ENCODE measurements at regions not wholly inside any gene's neighbourhood (a gene's known extent, or its start where the extent isn't known, plus 50 kb on each side); places are given as distances from the start of the nearest gene placed in this dataset.

- Histone ChIP-seq H2BK5ac (ENCODE audit: low read depth, low read length, poor library complexity, severe bottlenecking) (no peak overlapping the region), H4K91ac (ENCODE audit: low read length) (no peak overlapping the region), H3K79me1 (replicated peaks; ENCODE audit: low read length, poor library complexity, severe bottlenecking) (no peaks in the 10 kb centered on the region), H2BK120ac (ENCODE audit: low read depth, low read length) (no peak overlapping the region), H3K14ac (ENCODE audit: low read length in 2 of 2) (no peak overlapping the region), H3K18ac (ENCODE audit: low read depth in 1 of 2, low read length in 2 of 2) (no peak overlapping the region), H3K27me3 (ENCODE audit: control insufficient read depth in 1 of 2, insufficient read depth in 1 of 2, low read length in 2 of 2) (no peaks in the 10 kb centered on the region), H2AK5ac (ENCODE audit: low read length, severe bottlenecking) (no peak overlapping the region), H3K4me2 (ENCODE audit: low read length, poor library complexity, severe bottlenecking) (no peak overlapping the region), H3K23ac (ENCODE audit: low read length in 2 of 2) (no peak overlapping the region), H2BK12ac (ENCODE audit: low read length in 2 of 2) (no peak overlapping the region), H2BK15ac (ENCODE audit: low read depth, poor library complexity, severe bottlenecking) (no peak overlapping the region), H3K9me3 (ENCODE audit: control insufficient read depth, low read length) (no peaks in the 10 kb centered on the region), H3K9ac (ENCODE audit: low read length) (no peak overlapping the region), H3K4me3 (ENCODE audit: insufficient read depth in 1 of 2, low read depth in 1 of 2, low read length in 2 of 2) (no peak overlapping the region), H3K27ac (ENCODE audit: low read length, poor library complexity, severe bottlenecking) (no peak overlapping the region), H4K8ac (ENCODE audit: low read length) (no peak overlapping the region), H3K36me3 (ENCODE audit: control insufficient read depth in 1 of 2, insufficient read depth in 2 of 2, low read depth in 1 of 2, low read length in 2 of 2) (no peaks in the 10 kb centered on the region), H3K4me1 (ENCODE audit: control insufficient read depth, insufficient read depth, low read depth, low read length) (no peaks in the 10 kb centered on the region), H3K4ac (ENCODE audit: low read depth in 1 of 2, low read length in 2 of 2) (no peak overlapping the region), H2AFZ (ENCODE audit: low read depth, low read length) (no peak overlapping the region)
- WGBS, result 77% methylated on average over 1 of the region's 1 CpG
- no peak for DNase-seq
These were observed 191.1 kb upstream of the KIRREL3 start for GRCh38 chr11:127191689-127192088.

- H2BK12ac ChIP-seq (ENCODE audit: low read length in 2 of 2), result no peak overlapping the region
- H3K36me3 ChIP-seq (ENCODE audit: control insufficient read depth in 1 of 2, insufficient read depth in 2 of 2, low read depth in 1 of 2, low read length in 2 of 2), result no peaks in the 10 kb centered on the region
- no peak overlapping the region for H3K14ac ChIP-seq (ENCODE audit: low read length in 2 of 2)
- no peak overlapping the region for H3K23ac ChIP-seq (ENCODE audit: low read length in 2 of 2)
- no peak overlapping the region for H2BK15ac ChIP-seq (ENCODE audit: low read depth, poor library complexity, severe bottlenecking)
- H3K18ac ChIP-seq (ENCODE audit: low read depth in 1 of 2, low read length in 2 of 2), result no peak overlapping the region
- no peak overlapping the region for H4K91ac ChIP-seq (ENCODE audit: low read length)
- no peak overlapping the region for H2BK5ac ChIP-seq (ENCODE audit: low read depth, low read length, poor library complexity, severe bottlenecking)
- H3K4me3 ChIP-seq (ENCODE audit: insufficient read depth in 1 of 2, low read depth in 1 of 2, low read length in 2 of 2), result no peak overlapping the region
- no peak overlapping the region for H3K27ac ChIP-seq (ENCODE audit: low read length, poor library complexity, severe bottlenecking)
- H3K4me1 ChIP-seq (ENCODE audit: control insufficient read depth, insufficient read depth, low read depth, low read length), result no peaks in the 10 kb centered on the region
- H3K79me1 ChIP-seq (replicated peaks; ENCODE audit: low read length, poor library complexity, severe bottlenecking), result no peaks in the 10 kb centered on the region
- no peak overlapping the region for H2BK120ac ChIP-seq (ENCODE audit: low read depth, low read length)
- DNase-seq, result no peak
- H3K4me2 ChIP-seq (ENCODE audit: low read length, poor library complexity, severe bottlenecking), result no peak overlapping the region
- H3K9me3 ChIP-seq (ENCODE audit: control insufficient read depth, low read length), result no peaks in the 10 kb centered on the region
- no peaks in the 10 kb centered on the region for H3K27me3 ChIP-seq (ENCODE audit: control insufficient read depth in 1 of 2, insufficient read depth in 1 of 2, low read length in 2 of 2)
- no peak overlapping the region for H3K4ac ChIP-seq (ENCODE audit: low read depth in 1 of 2, low read length in 2 of 2)
- no peak overlapping the region for H3K9ac ChIP-seq (ENCODE audit: low read length)
- H2AK5ac ChIP-seq (ENCODE audit: low read length, severe bottlenecking), result no peak overlapping the region
- WGBS, result 33% methylated on average over 2 of the region's 3 CpGs
- no peak overlapping the region for H4K8ac ChIP-seq (ENCODE audit: low read length)
- H2AFZ ChIP-seq (ENCODE audit: low read depth, low read length), result no peak overlapping the region
These were observed 190.7 kb upstream of the KIRREL3 start for GRCh38 chr11:127191261-127191660.

GRCh38 chr11:127182586-127183203 lies 182.1 kb upstream of the KIRREL3 start:
- H2BK120ac ChIP-seq (ENCODE audit: low read depth, low read length), result no peak overlapping the region
- H3K23ac ChIP-seq (ENCODE audit: low read length in 2 of 2), result no peak overlapping the region
- no peak overlapping the region for H3K4me2 ChIP-seq (ENCODE audit: low read length, poor library complexity, severe bottlenecking)
- no peaks in the 10 kb centered on the region for H3K36me3 ChIP-seq (ENCODE audit: control insufficient read depth in 1 of 2, insufficient read depth in 2 of 2, low read depth in 1 of 2, low read length in 2 of 2)
- H3K14ac ChIP-seq (ENCODE audit: low read length in 2 of 2), result no peak overlapping the region
- no peaks in the 10 kb centered on the region for H3K27me3 ChIP-seq (ENCODE audit: control insufficient read depth in 1 of 2, insufficient read depth in 1 of 2, low read length in 2 of 2)
- DNase-seq, result no peak
- H2AFZ ChIP-seq (ENCODE audit: low read depth, low read length), result no peak overlapping the region
- no peaks in the 10 kb centered on the region for H3K9me3 ChIP-seq (ENCODE audit: control insufficient read depth, low read length)
- no peak overlapping the region for H4K91ac ChIP-seq (ENCODE audit: low read length)
- no peak overlapping the region for H3K4ac ChIP-seq (ENCODE audit: low read depth in 1 of 2, low read length in 2 of 2)
- no peak overlapping the region for H3K9ac ChIP-seq (ENCODE audit: low read length)
- WGBS, result 72% methylated on average over 7 of the region's 8 CpGs
- no peak overlapping the region for H4K8ac ChIP-seq (ENCODE audit: low read length)
- H3K18ac ChIP-seq (ENCODE audit: low read depth in 1 of 2, low read length in 2 of 2), result no peak overlapping the region
- no peaks in the 10 kb centered on the region for H3K79me1 ChIP-seq (replicated peaks; ENCODE audit: low read length, poor library complexity, severe bottlenecking)
- H3K4me1 ChIP-seq (ENCODE audit: control insufficient read depth, insufficient read depth, low read depth, low read length), result no peaks in the 10 kb centered on the region
- H2AK5ac ChIP-seq (ENCODE audit: low read length, severe bottlenecking), result no peak overlapping the region
- no peak overlapping the region for H3K27ac ChIP-seq (ENCODE audit: low read length, poor library complexity, severe bottlenecking)
- H2BK5ac ChIP-seq (ENCODE audit: low read depth, low read length, poor library complexity, severe bottlenecking), result no peak overlapping the region
- H2BK15ac ChIP-seq (ENCODE audit: low read depth, poor library complexity, severe bottlenecking), result no peak overlapping the region
- H3K4me3 ChIP-seq (ENCODE audit: insufficient read depth in 1 of 2, low read depth in 1 of 2, low read length in 2 of 2), result no peak overlapping the region
- H2BK12ac ChIP-seq (ENCODE audit: low read length in 2 of 2), result no peak overlapping the region

- Histone ChIP-seq H3K27ac (ENCODE audit: low read length, poor library complexity, severe bottlenecking) (no peak overlapping the region), H3K18ac (ENCODE audit: low read depth in 1 of 2, low read length in 2 of 2) (no peak overlapping the region), H4K91ac (ENCODE audit: low read length) (no peak overlapping the region), H3K79me1 (replicated peaks; ENCODE audit: low read length, poor library complexity, severe bottlenecking) (no peaks in the 10 kb centered on the region), H3K9ac (ENCODE audit: low read length) (no peak overlapping the region), H2AK5ac (ENCODE audit: low read length, severe bottlenecking) (no peak overlapping the region), H3K9me3 (ENCODE audit: control insufficient read depth, low read length) (no peaks in the 10 kb centered on the region), H3K4ac (ENCODE audit: low read depth in 1 of 2, low read length in 2 of 2) (no peak overlapping the region), H3K4me2 (ENCODE audit: low read length, poor library complexity, severe bottlenecking) (no peak overlapping the region), H2AFZ (ENCODE audit: low read depth, low read length) (no peak overlapping the region), H3K4me3 (ENCODE audit: insufficient read depth in 1 of 2, low read depth in 1 of 2, low read length in 2 of 2) (no peak overlapping the region), H3K36me3 (ENCODE audit: control insufficient read depth in 1 of 2, insufficient read depth in 2 of 2, low read depth in 1 of 2, low read length in 2 of 2) (no peaks in the 10 kb centered on the region), H2BK5ac (ENCODE audit: low read depth, low read length, poor library complexity, severe bottlenecking) (no peak overlapping the region), H2BK120ac (ENCODE audit: low read depth, low read length) (no peak overlapping the region), H4K8ac (ENCODE audit: low read length) (no peak overlapping the region), H3K23ac (ENCODE audit: low read length in 2 of 2) (no peak overlapping the region), H2BK12ac (ENCODE audit: low read length in 2 of 2) (no peak overlapping the region), H3K27me3 (ENCODE audit: control insufficient read depth in 1 of 2, insufficient read depth in 1 of 2, low read length in 2 of 2) (peaks cover 0 to 6% of the 10 kb centered on the region in 2 experiments), H3K4me1 (ENCODE audit: control insufficient read depth, insufficient read depth, low read depth, low read length) (no peaks in the 10 kb centered on the region), H2BK15ac (ENCODE audit: low read depth, poor library complexity, severe bottlenecking) (no peak overlapping the region), H3K14ac (ENCODE audit: low read length in 2 of 2) (no peak overlapping the region)
- DNase-seq, result no peak
- 61% methylated on average over 2 of the region's 2 CpGs for WGBS
These were observed 156.7 kb upstream of the KIRREL3 start for GRCh38 chr11:127157225-127157624.

Measured in mesenchymal stem cell (in vitro differentiated cells and primary cell).